ENCODE measurements at regions not wholly inside any gene's neighbourhood (a gene's known extent, or its start where the extent isn't known, plus 50 kb on each side); places are given as distances from the start of the nearest gene placed in this dataset.

- TF ChIP-seq POLR2AphosphoS5 (IDR thresholded peaks at IDR 0.05; ENCODE audit: low read depth) (no peak), SPI1 (IDR thresholded peaks at IDR 0.05; ENCODE audit: borderline replicate concordance, low read depth) (no peak), GABPA (IDR thresholded peaks at IDR 0.05; ENCODE audit: low read depth) (no peak), CTCF (IDR thresholded peaks at IDR 0.05; ENCODE audit: insufficient read depth, low read length) (no peak), REST (IDR thresholded peaks at IDR 0.05; ENCODE audit: insufficient replicate concordance, low read depth) (no peak)
- DNase-seq (ENCODE audit: low read depth in 1 of 2, low spot score in 1 of 2) = no peak
- H3K27me3 ChIP-seq (ENCODE audit: insufficient read depth, poor library complexity, severe bottlenecking) = no peaks in the 10 kb centered on the region
- no peak overlapping the region for H3K4me3 ChIP-seq (replicated peaks; ENCODE audit: insufficient read depth, low read length)
- no peak overlapping the region for H3K27ac ChIP-seq (replicated peaks)
Observed at GRCh38 chr1:194829492-194829891, 1643.1 kb upstream of the B3GALT2 start.

DNA sequence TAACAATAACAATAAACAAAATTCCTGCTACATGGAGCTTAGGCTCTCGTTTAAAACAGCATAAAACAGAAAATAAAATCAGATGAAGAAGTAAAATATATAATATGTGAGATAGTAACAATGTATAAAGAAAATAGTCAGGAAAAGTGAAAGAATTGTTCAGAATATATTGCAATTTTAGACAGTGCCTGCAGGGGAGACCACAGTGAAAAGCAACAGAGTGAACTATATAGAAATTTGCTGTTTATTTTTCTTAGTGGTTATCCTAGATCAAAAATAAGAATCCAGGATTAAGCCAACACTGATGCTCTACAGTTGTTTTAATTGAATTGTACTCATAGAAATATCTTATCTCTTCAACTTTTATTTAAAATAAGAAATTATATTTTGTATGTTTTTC is 1639.0 kb upstream of the B3GALT2 start:
- no peak for DNase-seq (ENCODE audit: low read depth in 1 of 2, low spot score in 1 of 2)
- no peaks in the 10 kb centered on the region for H3K27me3 ChIP-seq (ENCODE audit: insufficient read depth, poor library complexity, severe bottlenecking)
- no peak for TF ChIP-seq CTCF (IDR thresholded peaks at IDR 0.05; ENCODE audit: insufficient read depth, low read length)
- TF ChIP-seq SPI1 (IDR thresholded peaks at IDR 0.05; ENCODE audit: borderline replicate concordance, low read depth) = no peak
- no peak for TF ChIP-seq REST (IDR thresholded peaks at IDR 0.05; ENCODE audit: insufficient replicate concordance, low read depth)
- no peak for TF ChIP-seq GABPA (IDR thresholded peaks at IDR 0.05; ENCODE audit: low read depth)
- H3K4me3 ChIP-seq (replicated peaks; ENCODE audit: insufficient read depth, low read length) = no peak overlapping the region
- H3K27ac ChIP-seq (replicated peaks) = no peak overlapping the region

- no peak for DNase-seq (ENCODE audit: low read depth in 1 of 2, low spot score in 1 of 2)
Observed at GRCh38 chr1:194821091-194821490, 1634.7 kb upstream of the B3GALT2 start.

More at GRCh38 chr1:194821091-194821490, 1634.7 kb upstream of the B3GALT2 start:
- Histone ChIP-seq H3K4me3 (replicated peaks; ENCODE audit: insufficient read depth, low read length) (no peak overlapping the region), H3K27me3 (ENCODE audit: insufficient read depth, poor library complexity, severe bottlenecking) (no peaks in the 10 kb centered on the region), H3K27ac (replicated peaks) (no peak overlapping the region)
- no peak for TF ChIP-seq GABPA (IDR thresholded peaks at IDR 0.05; ENCODE audit: low read depth)
- TF ChIP-seq REST (IDR thresholded peaks at IDR 0.05; ENCODE audit: insufficient replicate concordance, low read depth) = no peak
- no peak for TF ChIP-seq POLR2AphosphoS5 (IDR thresholded peaks at IDR 0.05; ENCODE audit: low read depth)
- TF ChIP-seq CTCF (IDR thresholded peaks at IDR 0.05; ENCODE audit: insufficient read depth, low read length) = no peak
- TF ChIP-seq SPI1 (IDR thresholded peaks at IDR 0.05; ENCODE audit: borderline replicate concordance, low read depth) = no peak

Data from HL-60 (cell line).